SK-N-MC (cell line): ENCODE measurements at regions not wholly inside any gene's neighbourhood (a gene's known extent, or its start where the extent isn't known, plus 50 kb on each side); places are given as distances from the start of the nearest gene placed in this dataset.

Experiments
- EZH2 ChIP-seq: fragments of 200-600 bp; sonication (generic); IDR thresholded peaks from one replicate; pipeline ENCODE4 v1.6.1; 2017; ENCODE audit warnings: antibody characterized with exemption
- FOXP2 ChIP-seq: optimal IDR thresholded peaks from 2 replicates; pipeline ENCODE3; 2011; ENCODE audit warnings: mild to moderate bottlenecking, moderate library complexity; ENCODE audit not compliant: insufficient read depth; ENCODE audit errors: extremely low read length, control extremely low read depth

- TF ChIP-seq EZH2 = no peak
- no peak for TF ChIP-seq FOXP2
Measured at GRCh38 chr3:1462856-1463450, 370.1 kb downstream of the CNTN6 start.
